ENCODE measurements at regions not wholly inside any gene's neighbourhood (a gene's known extent, or its start where the extent isn't known, plus 50 kb on each side); places are given as distances from the start of the nearest gene placed in this dataset.
"Not testable (repeated sequence)": the region's sequence is repeated elsewhere in the genome, so short reads cannot be mapped to it uniquely, and the experiment has no call there.

DNA sequence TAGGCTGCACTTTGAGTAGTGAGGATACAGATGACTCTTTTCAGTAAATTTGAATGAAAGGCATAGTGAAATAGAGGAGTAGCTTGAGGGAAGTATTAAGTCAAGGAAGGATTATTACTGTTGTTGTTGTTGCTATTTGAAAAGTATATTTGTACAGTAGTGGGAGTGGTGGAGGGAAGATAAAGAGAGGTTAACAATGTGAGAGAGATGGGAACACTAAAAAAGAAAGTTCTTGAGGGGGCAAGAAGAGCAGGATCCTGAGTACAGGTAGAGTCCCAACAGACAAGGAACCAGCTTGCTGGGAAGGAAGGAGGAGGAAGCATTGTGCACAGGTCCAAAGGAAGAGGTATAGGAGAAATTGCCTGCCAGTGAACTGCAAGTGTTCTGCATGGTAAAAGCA, 75.6 kb upstream of the GOLGA8B start:
- H3K27ac Mint-ChIP-seq = no peak overlapping the region

DNA sequence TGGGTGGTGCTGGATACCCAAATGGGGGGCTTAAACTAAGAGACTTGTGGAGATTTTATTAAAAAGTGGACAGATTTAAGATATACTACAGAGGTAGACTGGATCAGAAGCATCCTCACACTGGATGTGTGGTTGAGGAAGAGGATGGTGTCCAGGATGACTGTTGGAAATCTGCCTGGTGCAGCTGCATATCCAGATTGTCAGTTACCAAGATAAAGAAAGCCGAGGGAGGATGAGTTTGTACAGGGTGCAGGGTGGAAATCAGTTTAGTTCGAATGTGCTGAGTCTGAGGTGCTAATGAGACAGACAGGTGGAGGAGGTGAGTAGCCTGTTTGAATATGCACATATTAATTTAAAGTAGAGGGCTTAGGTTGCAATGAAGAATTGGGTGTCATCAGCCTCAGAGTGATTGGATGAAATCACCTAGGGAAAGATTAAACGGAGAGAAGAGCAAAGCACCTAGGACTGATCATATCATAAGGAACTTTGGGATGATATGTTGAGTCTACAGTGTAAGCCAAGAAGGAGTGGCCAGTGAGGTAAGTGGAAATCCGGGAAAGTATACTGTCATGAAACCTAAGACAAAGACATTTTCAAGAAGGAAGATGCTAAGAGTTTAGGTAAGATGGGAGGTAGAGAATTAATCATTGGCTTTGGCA, 74.1 kb upstream of the GOLGA8B start:
- H3K27ac Mint-ChIP-seq = no peak overlapping the region

More for the DNA sequence above, 75.6 kb upstream of the GOLGA8B start:
- DNase-seq = no peak
- Mint-ChIP-seq H3K9me3 (no peaks in the 10 kb centered on the region), H3K36me3 (ENCODE audit: low read depth) (no peaks in the 10 kb centered on the region), H3K4me3 (no peak overlapping the region), H3K4me1 (no peaks in the 10 kb centered on the region), H3K27me3 (peaks cover 39% of the 10 kb centered on the region)
- CTCF ChIA-PET = no interaction called here
- POLR2A ChIA-PET = no interaction called here

DNA sequence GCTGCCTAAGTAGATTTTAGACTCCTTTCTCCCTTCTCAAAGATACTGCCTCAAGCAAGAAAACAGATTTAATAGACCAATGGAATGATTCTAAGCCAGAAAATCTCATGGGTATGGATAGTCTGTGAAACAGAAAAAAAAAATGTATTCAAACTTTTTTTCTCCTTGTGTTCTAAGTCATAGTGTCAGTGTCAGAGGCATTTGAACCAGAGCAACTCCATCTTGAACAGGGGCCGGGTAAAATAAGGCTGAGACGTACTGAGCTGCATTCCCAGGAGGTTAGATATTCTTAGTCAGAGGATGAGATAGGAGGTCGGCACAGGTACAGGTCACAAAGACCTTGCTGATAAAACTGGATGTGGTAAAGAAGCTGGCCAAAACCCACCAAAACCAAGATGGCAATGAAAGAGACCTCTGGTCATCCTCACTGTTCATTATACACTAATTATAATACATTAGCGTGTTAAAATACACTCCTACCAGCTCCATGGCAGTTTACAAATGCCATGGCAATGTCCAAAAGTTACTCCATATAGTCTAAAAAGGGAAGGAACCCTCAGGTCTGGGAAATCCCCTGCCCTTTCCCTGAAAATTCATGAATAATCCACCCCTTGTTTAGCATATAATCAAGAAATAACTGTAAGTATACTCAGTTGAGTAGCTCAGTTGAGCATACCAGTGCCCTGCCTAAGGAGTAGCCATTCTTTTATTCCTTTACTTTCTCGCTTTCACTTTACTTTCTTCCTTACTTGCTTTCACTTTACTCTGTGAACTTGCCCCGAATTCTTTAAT, 72.8 kb upstream of the GOLGA8B start:
- Mint-ChIP-seq H3K9me3 (no peaks in the 10 kb centered on the region), H3K4me3 (no peak overlapping the region), H3K27me3 (peaks cover 27% of the 10 kb centered on the region), H3K36me3 (ENCODE audit: low read depth) (no peaks in the 10 kb centered on the region), H3K4me1 (no peaks in the 10 kb centered on the region), H3K27ac (no peak overlapping the region)
- POLR2A ChIA-PET = no interaction called here
- no peak for DNase-seq
- CTCF ChIA-PET = interaction anchor here (1.7 kb wide), 1 partner anchor 7 kb away, joined by 4 read pairs; no protein-coding TSS in a partner anchor

More for the DNA sequence above, 74.1 kb upstream of the GOLGA8B start:
- POLR2A ChIA-PET = no interaction called here
- peaks cover 29% of the 10 kb centered on the region for H3K27me3 Mint-ChIP-seq
- H3K4me1 Mint-ChIP-seq = no peaks in the 10 kb centered on the region
- no peaks in the 10 kb centered on the region for H3K9me3 Mint-ChIP-seq
- no peak for DNase-seq
- H3K4me3 Mint-ChIP-seq = no peak overlapping the region
- no peaks in the 10 kb centered on the region for H3K36me3 Mint-ChIP-seq (ENCODE audit: low read depth)
- CTCF ChIA-PET = no interaction called here

DNA sequence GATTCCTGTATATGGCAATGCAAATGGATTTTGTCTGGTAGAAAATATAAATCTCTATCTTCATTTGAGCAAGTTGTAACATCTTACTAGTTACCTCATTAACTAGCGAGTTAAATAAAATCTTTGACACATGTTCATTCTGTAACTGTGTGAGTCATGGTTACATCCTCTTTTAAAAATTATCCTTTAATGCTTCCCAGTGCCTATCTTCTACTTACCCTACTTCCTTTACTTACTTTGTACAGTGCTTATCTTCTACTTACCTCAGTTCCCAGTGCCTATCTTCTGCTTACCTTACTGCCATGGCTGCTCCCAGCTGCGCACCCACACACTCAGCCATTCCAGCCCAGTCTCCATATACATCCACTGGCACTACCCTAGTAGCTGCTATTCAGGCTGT, 71.9 kb upstream of the GOLGA8B start:
- CTCF ChIA-PET = interaction anchor here (1.7 kb wide), 1 partner anchor 8 kb away, joined by 4 read pairs; no protein-coding TSS in a partner anchor

DNA sequence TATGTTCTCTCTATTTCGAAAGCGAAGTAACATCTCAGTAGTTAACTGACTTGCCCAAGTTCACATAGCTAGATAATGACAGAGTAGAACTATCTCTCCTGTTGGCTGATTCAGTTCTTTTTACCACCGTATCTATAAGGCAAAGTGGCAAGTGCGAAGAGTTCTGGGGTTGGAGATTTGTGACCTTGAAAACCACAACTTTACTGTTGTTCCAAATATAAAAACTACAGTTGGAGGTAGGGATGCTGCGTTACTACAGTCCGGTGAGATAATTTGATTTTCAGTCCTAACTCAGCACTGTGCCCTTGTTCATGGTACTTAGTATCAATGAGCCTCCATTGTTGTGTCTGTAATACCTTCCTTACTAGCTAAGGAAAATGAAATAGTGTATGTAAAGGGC, 71.2 kb upstream of the GOLGA8B start:
- Mint-ChIP-seq H3K4me1 (no peaks in the 10 kb centered on the region), H3K4me3 (no peak overlapping the region), H3K27ac (no peak overlapping the region), H3K9me3 (no peaks in the 10 kb centered on the region), H3K27me3 (peaks cover 18% of the 10 kb centered on the region), H3K36me3 (ENCODE audit: low read depth) (no peaks in the 10 kb centered on the region)
- DNase-seq = no peak
- POLR2A ChIA-PET = no interaction called here
- CTCF ChIA-PET = interaction anchor here (1.7 kb wide), 1 partner anchor 9 kb away, joined by 4 read pairs; no protein-coding TSS in a partner anchor

More for the DNA sequence above, 71.9 kb upstream of the GOLGA8B start:
- no peaks in the 10 kb centered on the region for H3K9me3 Mint-ChIP-seq
- H3K4me3 Mint-ChIP-seq = no peak overlapping the region
- H3K27ac Mint-ChIP-seq = no peak overlapping the region
- H3K36me3 Mint-ChIP-seq (ENCODE audit: low read depth) = no peaks in the 10 kb centered on the region
- POLR2A ChIA-PET = no interaction called here
- H3K4me1 Mint-ChIP-seq = no peaks in the 10 kb centered on the region
- H3K27me3 Mint-ChIP-seq = peaks cover 25% of the 10 kb centered on the region
- no peak for DNase-seq

DNA sequence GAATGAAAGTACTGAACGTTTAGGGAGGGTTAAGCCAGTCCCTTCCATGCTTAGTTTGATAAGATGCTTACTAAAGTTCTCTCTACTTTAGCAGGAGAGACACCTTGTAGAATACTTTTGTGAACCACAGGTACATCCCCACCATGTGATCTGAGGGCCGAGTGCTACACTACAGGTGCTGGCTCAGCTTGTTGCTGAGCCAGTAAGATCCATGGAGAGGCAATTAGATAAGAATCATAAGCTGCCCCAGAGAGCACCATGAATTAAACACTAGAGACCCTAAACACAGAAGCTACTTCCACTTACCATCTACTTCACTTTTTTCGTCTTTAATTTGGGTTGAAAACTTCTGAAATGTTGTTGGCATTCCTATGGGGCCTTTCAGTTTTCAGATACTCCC, 70.5 kb upstream of the GOLGA8B start:
- no peak for DNase-seq
- ChIA-PET CTCF (no interaction called here), POLR2A (no interaction called here)
- no peaks in the 10 kb centered on the region for H3K4me1 Mint-ChIP-seq
- H3K27ac Mint-ChIP-seq = no peak overlapping the region
- no peaks in the 10 kb centered on the region for H3K9me3 Mint-ChIP-seq
- no peak overlapping the region for H3K4me3 Mint-ChIP-seq
- no peaks in the 10 kb centered on the region for H3K36me3 Mint-ChIP-seq (ENCODE audit: low read depth)
- peaks cover 17% of the 10 kb centered on the region for H3K27me3 Mint-ChIP-seq

DNA sequence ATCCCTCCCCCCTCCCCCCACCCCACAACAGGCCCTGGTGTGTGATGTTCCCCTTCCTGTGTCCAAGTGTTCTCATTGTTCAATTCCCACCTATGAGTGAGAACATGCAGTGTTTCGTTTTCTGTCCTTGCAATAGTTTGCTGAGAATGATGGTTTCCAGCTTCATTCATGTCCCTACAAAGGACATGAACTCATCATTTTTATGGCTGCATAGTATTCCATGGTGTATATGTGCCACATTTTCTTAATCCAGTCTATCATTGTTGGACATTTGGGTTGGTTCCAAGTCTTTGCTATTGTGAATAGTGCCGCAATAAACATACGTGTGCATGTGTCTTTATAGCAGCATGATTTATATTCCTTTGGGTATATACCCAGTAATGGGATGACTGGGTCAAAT, 69.9 kb upstream of the GOLGA8B start:
- H3K27me3 Mint-ChIP-seq = peaks cover 15% of the 10 kb centered on the region
- CTCF ChIA-PET; H3K27ac Mint-ChIP-seq; H3K9me3 Mint-ChIP-seq; DNase-seq; H3K4me3 Mint-ChIP-seq; H3K36me3 Mint-ChIP-seq (ENCODE audit: low read depth); H3K4me1 Mint-ChIP-seq; POLR2A ChIA-PET: not testable (repeated sequence)

DNA sequence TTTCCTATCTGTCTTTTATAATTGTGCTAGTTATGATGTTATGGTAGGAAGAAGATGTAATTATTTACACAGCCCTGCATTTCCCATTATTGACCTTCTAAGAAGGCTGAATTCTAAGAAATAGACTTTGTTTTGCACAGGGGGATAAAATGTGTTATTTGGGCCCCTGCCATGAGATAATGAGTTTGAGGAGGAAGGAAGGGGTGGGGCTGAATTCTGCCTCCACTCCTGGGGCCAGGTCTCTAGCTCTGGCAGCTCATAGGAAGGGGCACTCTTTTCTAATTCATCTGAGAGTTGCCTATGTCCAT, 69.2 kb upstream of the GOLGA8B start:
- no peaks in the 10 kb centered on the region for H3K4me1 Mint-ChIP-seq
- H3K4me3 Mint-ChIP-seq = no peak overlapping the region
- no peak for DNase-seq
- no peaks in the 10 kb centered on the region for H3K36me3 Mint-ChIP-seq (ENCODE audit: low read depth)
- H3K27me3 Mint-ChIP-seq = peaks cover 15% of the 10 kb centered on the region
- CTCF ChIA-PET = no interaction called here
- H3K9me3 Mint-ChIP-seq = no peaks in the 10 kb centered on the region
- H3K27ac Mint-ChIP-seq = no peak overlapping the region
- POLR2A ChIA-PET = no interaction called here

DNA sequence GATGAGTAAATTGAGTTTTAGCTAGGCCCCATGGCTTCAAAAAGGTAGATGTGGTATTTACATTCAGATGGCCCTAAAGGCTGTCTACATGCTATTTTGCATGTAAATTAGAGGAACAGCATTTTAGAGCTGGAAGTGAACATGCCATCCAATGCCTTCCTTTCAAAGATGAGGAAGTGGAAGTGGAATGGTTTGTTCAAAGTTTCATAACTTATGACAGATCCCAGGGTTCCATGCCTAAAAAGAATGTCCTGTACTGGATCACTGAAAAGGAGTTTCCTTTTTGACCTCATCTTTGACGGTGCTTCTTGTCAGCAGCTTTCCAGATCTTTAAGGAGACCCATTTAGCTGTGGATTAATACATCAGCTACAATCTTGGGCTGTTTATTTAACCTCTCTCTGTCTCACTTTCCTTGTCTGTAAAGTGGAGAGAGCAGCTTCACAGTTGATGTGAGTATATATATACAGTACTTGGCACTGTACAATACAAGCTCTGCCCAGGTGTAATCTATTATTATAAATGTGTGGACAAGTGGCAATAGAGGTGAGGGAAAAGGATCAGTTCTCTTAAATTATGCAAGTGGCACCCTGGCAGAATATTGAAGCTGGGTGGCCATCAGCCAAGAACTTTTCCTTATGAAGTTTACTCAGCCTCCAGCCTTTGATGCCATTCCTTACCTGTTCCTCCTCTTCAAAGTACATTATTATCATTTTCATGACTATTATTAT, 68.7 kb upstream of the GOLGA8B start:
- Mint-ChIP-seq H3K4me3 (no peak overlapping the region), H3K36me3 (ENCODE audit: low read depth) (no peaks in the 10 kb centered on the region), H3K4me1 (no peaks in the 10 kb centered on the region), H3K27me3 (peaks cover 11% of the 10 kb centered on the region), H3K27ac (no peak overlapping the region), H3K9me3 (no peaks in the 10 kb centered on the region)
- DNase-seq = no peak
- ChIA-PET POLR2A (no interaction called here), CTCF (no interaction called here)

DNA sequence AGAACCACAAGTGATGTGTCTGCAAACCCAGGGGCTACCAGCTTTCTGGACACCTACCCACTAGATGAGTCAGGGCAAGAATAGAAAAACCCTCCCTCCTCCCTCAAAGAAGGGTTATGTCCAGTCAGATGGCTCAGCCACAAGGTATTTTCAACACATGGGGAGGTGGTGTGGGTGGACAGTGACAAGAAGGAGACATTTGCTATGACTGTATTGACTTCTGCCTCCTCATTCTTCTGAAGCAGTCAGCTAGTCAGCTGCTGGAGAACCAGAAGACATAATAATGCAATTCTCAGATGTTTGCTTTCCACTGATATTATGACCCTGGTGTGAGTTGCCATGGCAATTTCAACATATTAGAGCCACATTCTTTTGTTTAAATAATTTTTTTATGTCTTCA, 66.7 kb upstream of the GOLGA8B start:
- no peak overlapping the region for H3K27ac Mint-ChIP-seq
- ChIA-PET POLR2A (no interaction called here), CTCF (no interaction called here)
- no peaks in the 10 kb centered on the region for H3K9me3 Mint-ChIP-seq
- no peaks in the 10 kb centered on the region for H3K36me3 Mint-ChIP-seq (ENCODE audit: low read depth)
- no peak overlapping the region for H3K4me3 Mint-ChIP-seq
- H3K4me1 Mint-ChIP-seq = no peaks in the 10 kb centered on the region
- H3K27me3 Mint-ChIP-seq = peaks cover 21% of the 10 kb centered on the region
- no peak for DNase-seq

DNA sequence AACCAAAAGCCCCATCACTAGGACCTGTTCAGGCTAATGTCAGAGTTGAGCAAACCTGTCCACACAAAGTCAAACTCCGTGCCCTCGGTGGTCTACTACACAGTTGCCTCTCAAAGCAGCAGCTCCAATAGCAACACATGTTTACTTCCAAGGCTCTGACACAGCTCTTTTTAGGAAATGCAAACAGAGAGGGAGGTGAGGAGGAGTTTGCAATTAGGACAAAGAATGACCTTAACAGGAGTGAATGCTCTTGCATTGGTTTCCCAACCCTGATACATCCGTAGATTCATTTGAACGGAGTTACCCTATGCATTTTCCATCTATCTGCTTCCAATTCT, 64.8 kb upstream of the GOLGA8B start:
- ChIA-PET CTCF (no interaction called here), POLR2A (no interaction called here)
- no peaks in the 10 kb centered on the region for H3K9me3 Mint-ChIP-seq
- H3K4me1 Mint-ChIP-seq = peaks cover 2% of the 10 kb centered on the region
- H3K36me3 Mint-ChIP-seq (ENCODE audit: low read depth) = no peaks in the 10 kb centered on the region
- peaks cover 26% of the 10 kb centered on the region for H3K27me3 Mint-ChIP-seq
- no peak for DNase-seq
- no peak overlapping the region for H3K4me3 Mint-ChIP-seq
- H3K27ac Mint-ChIP-seq = no peak overlapping the region

DNA sequence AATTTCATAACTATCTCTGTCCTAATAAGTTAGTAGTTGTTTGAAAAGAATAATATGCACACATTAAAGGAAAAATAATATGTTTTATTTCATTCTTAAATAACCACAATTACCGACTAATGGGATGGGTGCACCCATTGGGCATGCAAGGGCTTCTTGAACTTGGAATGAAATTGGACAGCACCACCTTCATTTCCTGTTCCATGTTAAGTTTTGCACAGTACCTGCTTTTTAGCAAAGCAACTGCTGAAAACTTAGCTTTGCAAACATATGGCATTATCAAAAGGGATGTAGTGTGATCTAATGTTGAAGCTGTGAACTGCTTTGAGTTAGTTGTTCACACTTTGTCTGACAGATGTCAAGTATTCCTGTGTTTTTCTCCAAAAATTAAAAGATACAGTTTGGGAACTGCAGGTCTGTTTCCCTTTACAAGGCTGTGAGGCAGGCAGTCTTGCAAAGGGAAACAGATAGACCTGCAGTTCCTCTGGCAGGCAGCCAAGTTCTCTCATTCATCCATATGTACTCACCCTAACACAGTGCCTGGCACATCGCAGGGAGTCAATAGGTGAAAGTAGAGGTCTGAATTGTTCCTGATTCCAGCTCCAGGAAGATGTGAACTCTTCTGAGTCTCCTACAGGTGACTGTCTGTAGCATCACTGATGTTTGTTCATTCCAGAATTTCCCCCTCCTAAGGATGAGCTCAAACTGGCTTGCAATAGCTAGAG, 64.3 kb upstream of the GOLGA8B start:
- POLR2A ChIA-PET = interaction anchor here (0.6 kb wide), 1 partner anchor 635 kb away, joined by 4 read pairs; no protein-coding TSS in a partner anchor
- no peak overlapping the region for H3K4me3 Mint-ChIP-seq
- H3K27ac Mint-ChIP-seq = no peak overlapping the region
- H3K27me3 Mint-ChIP-seq = peaks cover 26% of the 10 kb centered on the region
- no peaks in the 10 kb centered on the region for H3K9me3 Mint-ChIP-seq
- no peak for DNase-seq
- peaks cover 2% of the 10 kb centered on the region for H3K4me1 Mint-ChIP-seq
- CTCF ChIA-PET = no interaction called here
- H3K36me3 Mint-ChIP-seq (ENCODE audit: low read depth) = no peaks in the 10 kb centered on the region

DNA sequence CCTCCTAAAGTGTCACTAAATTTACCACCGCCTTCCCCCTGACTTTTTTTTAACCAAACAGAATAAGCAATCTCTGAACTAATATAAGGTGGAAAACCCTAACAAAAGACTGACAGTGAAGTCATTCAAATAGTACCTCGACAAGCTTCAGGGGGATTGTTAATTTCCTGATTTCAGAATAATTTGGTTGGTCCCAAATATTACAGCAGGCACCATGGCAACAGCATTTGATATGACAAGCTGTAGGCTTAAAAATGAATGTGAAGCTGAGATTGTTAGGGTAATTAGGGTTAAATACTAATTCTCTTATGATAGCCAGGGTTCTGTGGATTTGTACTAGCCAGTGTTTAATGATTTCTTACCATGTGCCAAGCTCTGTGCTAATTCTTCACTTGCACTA, 63.5 kb upstream of the GOLGA8B start:
- H3K4me3 Mint-ChIP-seq = no peak overlapping the region
- H3K36me3 Mint-ChIP-seq (ENCODE audit: low read depth) = no peaks in the 10 kb centered on the region
- no peak overlapping the region for H3K27ac Mint-ChIP-seq
- ChIA-PET POLR2A (interaction anchor here (0.6 kb wide), 1 partner anchor 634 kb away, joined by 4 read pairs; no protein-coding TSS in a partner anchor), CTCF (no interaction called here)
- H3K9me3 Mint-ChIP-seq = no peaks in the 10 kb centered on the region
- peaks cover 26% of the 10 kb centered on the region for H3K27me3 Mint-ChIP-seq
- DNase-seq = no peak
- peaks cover 2% of the 10 kb centered on the region for H3K4me1 Mint-ChIP-seq

Measured in activated CD4-positive, alpha-beta T cell treated with anti-CD3 and anti-CD28 coated beads, Interleukin-2, amount 10 ng/mL, durations not matched to agents 7 days and 5 days (primary cell).